NCI-H2227 (cell line): ENCODE measurements at regions not wholly inside any gene's neighbourhood (a gene's known extent, or its start where the extent isn't known, plus 50 kb on each side); places are given as distances from the start of the nearest gene placed in this dataset.
A peak's percentile ranks its signal among the peaks of the same experiment; 100 is the strongest.

Source experiments
- DNase-seq: peaks from one replicate; lab custom pipeline; 2025; ENCODE audit not compliant: unreplicated experiment; lab: John Stamatoyannopoulos, UW

GRCh38 chr2:207474863-207475485, 54.8 kb upstream of the CREB1 start:
- peak; percentile 89 for DNase-seq

GRCh38 chr2:207475546-207475945, 54.2 kb upstream of the CREB1 start:
- peak; percentile 47 for DNase-seq

GRCh38 chr2:207477896-207478295, 51.9 kb upstream of the CREB1 start:
- DNase-seq: no peak

- no peak for DNase-seq
These were observed 51.2 kb upstream of the CREB1 start for GRCh38 chr2:207478572-207478971.

GRCh38 chr2:207479198-207479785, 50.5 kb upstream of the CREB1 start:
- DNase-seq: no peak
